ENCODE measurements at regions not wholly inside any gene's neighbourhood (a gene's known extent, or its start where the extent isn't known, plus 50 kb on each side); places are given as distances from the start of the nearest gene placed in this dataset.

- TF ChIP-seq, protein P1, sequence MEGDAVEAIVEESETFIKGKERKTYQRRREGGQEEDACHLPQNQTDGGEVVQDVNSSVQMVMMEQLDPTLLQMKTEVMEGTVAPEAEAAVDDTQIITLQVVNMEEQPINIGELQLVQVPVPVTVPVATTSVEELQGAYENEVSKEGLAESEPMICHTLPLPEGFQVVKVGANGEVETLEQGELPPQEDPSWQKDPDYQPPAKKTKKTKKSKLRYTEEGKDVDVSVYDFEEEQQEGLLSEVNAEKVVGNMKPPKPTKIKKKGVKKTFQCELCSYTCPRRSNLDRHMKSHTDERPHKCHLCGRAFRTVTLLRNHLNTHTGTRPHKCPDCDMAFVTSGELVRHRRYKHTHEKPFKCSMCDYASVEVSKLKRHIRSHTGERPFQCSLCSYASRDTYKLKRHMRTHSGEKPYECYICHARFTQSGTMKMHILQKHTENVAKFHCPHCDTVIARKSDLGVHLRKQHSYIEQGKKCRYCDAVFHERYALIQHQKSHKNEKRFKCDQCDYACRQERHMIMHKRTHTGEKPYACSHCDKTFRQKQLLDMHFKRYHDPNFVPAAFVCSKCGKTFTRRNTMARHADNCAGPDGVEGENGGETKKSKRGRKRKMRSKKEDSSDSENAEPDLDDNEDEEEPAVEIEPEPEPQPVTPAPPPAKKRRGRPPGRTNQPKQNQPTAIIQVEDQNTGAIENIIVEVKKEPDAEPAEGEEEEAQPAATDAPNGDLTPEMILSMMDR (IDR thresholded peaks at IDR 0.05 in 4 of 5, conservative IDR thresholded peaks at IDR 0.05 in 1 of 5): no peak
- TF ChIP-seq POLR2A (IDR thresholded peaks at IDR 0.05): no peak
These were observed 420.6 kb downstream of the TDRD15 start for GRCh38 chr2:21544392-21544791.

Data from gastrocnemius medialis (tissue), 4 donors.